22Rv1 (cell line): ENCODE measurements at regions not wholly inside any gene's neighbourhood (a gene's known extent, or its start where the extent isn't known, plus 50 kb on each side); places are given as distances from the start of the nearest gene placed in this dataset.

Experiments
- CTCF ChIP-seq: fragments of 450-650 bp; IDR thresholded peaks from 2 replicates; pipeline ENCODE4 v1.5.1; 2017; ENCODE audit warnings: mild to moderate bottlenecking
- ZFX ChIP-seq: fragments of 450-650 bp; IDR thresholded peaks from 2 replicates; pipeline ENCODE4 v1.6.1; 2017; ENCODE audit warnings: antibody characterized with exemption, borderline replicate concordance

GRCh38 chr1:91162613-91163012 is 140.8 kb upstream of the ZNF644 start:
- TF ChIP-seq CTCF (no peak), ZFX (no peak)
